B cell (primary cell): ENCODE measurements at regions not wholly inside any gene's neighbourhood (a gene's known extent, or its start where the extent isn't known, plus 50 kb on each side); places are given as distances from the start of the nearest gene placed in this dataset.

Experiments
- ATAC-seq: fragments of 200-7000 bp; cut with Tn5 transposase; one replicate; pipeline ENCODE4 v1.10.0; 2021; ENCODE audit warnings: low read depth, mild to moderate bottlenecking, moderate number of reproducible peaks, moderate library complexity
- CTCF ChIA-PET: fragments of 350-600 bp; sonication (Branson Sonifier 250); formaldehyde crosslinking; loops from one replicate; lab custom pipeline; 2021; ENCODE audit warnings: antibody characterized with exemption, inconsistent platforms; lab: Charles Lee
- POLR2A ChIA-PET: fragments of 350-600 bp; sonication (Branson Sonifier 250); formaldehyde crosslinking; loops from one replicate; lab custom pipeline; 2021; ENCODE audit warnings: antibody characterized with exemption; lab: Charles Lee
- DNase-seq: peaks from one replicate; pipeline ENCODE4 v3.0.0; 2013
- H2AFZ ChIP-seq: 2 replicates; pipeline ENCODE4 v1.6.1; 2012; ENCODE audit warnings: mild to moderate bottlenecking, low read depth, low read length; ENCODE audit not compliant: insufficient read depth, poor library complexity, severe bottlenecking
- H3K27ac ChIP-seq, 2 donors: 1 replicate in 1 of 2; 2 replicates in 1 of 2; pipeline ENCODE4 v1.5.1; 2012 to 2013; ENCODE audit warnings: low read length in 2 of 2, mild to moderate bottlenecking in 2 of 2, moderate library complexity in 1 of 2
- H3K27me3 ChIP-seq, 4 experiments: fragments of 200-600 bp in 1 of 4; sonication (generic) in 1 of 4; replicated peaks in 1 of 4; 1 replicate in 2 of 4; 2 replicates in 2 of 4; pipeline versions ENCODE4 v1.6.1 to v1.7.0; 2013 to 2016; ENCODE audit warnings: low read length in 3 of 4, mild to moderate bottlenecking in 2 of 4, mixed read lengths in 1 of 4, moderate library complexity in 1 of 4; ENCODE audit not compliant: insufficient read depth in 4 of 4, control insufficient read depth in 3 of 4; ENCODE audit errors: control extremely low read depth in 1 of 4
- H3K36me3 ChIP-seq, 2 experiments: replicated peaks in 1 of 2; 1 replicate in 1 of 2; 2 replicates in 1 of 2; pipeline versions ENCODE4 v1.6.1 to v1.7.1; 2013; ENCODE audit warnings: low read length in 1 of 2; ENCODE audit not compliant: insufficient read depth in 2 of 2, control insufficient read depth in 1 of 2; ENCODE audit errors: control extremely low read depth in 1 of 2, extremely low read depth in 1 of 2
- H3K4me1 ChIP-seq, 2 donors: fragments of 200-600 bp in 1 of 2; sonication (generic) in 1 of 2; 1 replicate in 1 of 2; 2 replicates in 1 of 2; pipeline versions ENCODE4 v1.5.1 to v1.6.1; 2013 to 2017; ENCODE audit warnings: low read length in 2 of 2; ENCODE audit not compliant: control insufficient read depth in 2 of 2, insufficient read depth in 2 of 2
- H3K4me2 ChIP-seq: replicated peaks from 2 replicates; pipeline ENCODE3; 2012; ENCODE audit warnings: mild to moderate bottlenecking, low read depth, low read length; ENCODE audit not compliant: poor library complexity, severe bottlenecking
- H3K4me3 ChIP-seq, 5 experiments: fragments of 200-600 bp in 1 of 5; sonication (generic) in 1 of 5; 1 replicate in 3 of 5; 2 replicates in 2 of 5; pipeline versions ENCODE4 v1.5.1 to v1.7.0; 2011 to 2016; ENCODE audit warnings: low read length in 4 of 5, mild to moderate bottlenecking in 4 of 5, low read depth in 2 of 5, control low read depth in 1 of 5, moderate library complexity in 1 of 5; ENCODE audit not compliant: insufficient read depth in 1 of 5; ENCODE audit errors: control extremely low read depth in 1 of 5, extremely low read depth in 1 of 5
- H3K79me2 ChIP-seq: fragments of 200-600 bp; sonication (generic); one replicate; pipeline ENCODE4 v1.6.0; 2016; ENCODE audit warnings: low read length; ENCODE audit not compliant: control insufficient read depth, insufficient read depth
- H3K9ac ChIP-seq: fragments of 200-600 bp; sonication (generic); 2 replicates; pipeline ENCODE4 v1.6.1; 2017; ENCODE audit warnings: mild to moderate bottlenecking, low read length, moderate library complexity
- H3K9me3 ChIP-seq, 3 donors: one replicate each; pipeline versions ENCODE4 v1.6.1 to v1.7.1; 2013; ENCODE audit warnings: low read length in 2 of 3; ENCODE audit not compliant: control insufficient read depth in 2 of 3, insufficient read depth in 1 of 3; ENCODE audit errors: control extremely low read depth in 1 of 3
- H4K20me1 ChIP-seq: 2 replicates; pipeline ENCODE4 v1.6.0; 2012; ENCODE audit warnings: mild to moderate bottlenecking, low read length; ENCODE audit not compliant: insufficient read depth, control insufficient read depth, poor library complexity, severe bottlenecking
- H3K27ac Mint-ChIP-seq: one replicate; pipeline ENCODE4 v1.8.0; 2021; ENCODE audit warnings: mixed read lengths
- H3K27me3 Mint-ChIP-seq: one replicate; pipeline ENCODE4 v1.8.0; 2021; ENCODE audit warnings: mixed read lengths
- H3K4me1 Mint-ChIP-seq: one replicate; pipeline ENCODE4 v1.8.0; 2021; ENCODE audit warnings: mixed read lengths
- H3K4me3 Mint-ChIP-seq: one replicate; pipeline ENCODE4 v1.8.0; 2021; ENCODE audit warnings: mixed read lengths
- H3K9me3 Mint-ChIP-seq: one replicate; pipeline ENCODE4 v1.8.0; 2022; ENCODE audit warnings: mixed read lengths; ENCODE audit not compliant: insufficient read depth
- CTCF ChIP-seq: fragments of 200-600 bp; IDR thresholded peaks from one replicate; pipeline ENCODE4 v1.8.0; 2022; ENCODE audit warnings: antibody characterized with exemption, mild to moderate bottlenecking
- EZH2 ChIP-seq: IDR thresholded peaks from 2 replicates; pipeline ENCODE4 v1.6.1; 2012; ENCODE audit warnings: borderline replicate concordance, low read depth, mild to moderate bottlenecking, moderate library complexity, low read length; ENCODE audit not compliant: insufficient read depth, poor library complexity, severe bottlenecking
- WGBS: methylation state at CpG from one replicate; pipeline ENCODE4 v1.1.5; 2013; ENCODE audit warnings: missing lambda C conversion rate; ENCODE audit not compliant: insufficient coverage; 5-methylcytosine and 5-hydroxymethylcytosine counted together
- intact Hi-C: fragments of 100-400 bp; cut with micrococcal nuclease; formaldehyde crosslinking; loops from one replicate; pipeline ENCODE4 v1.10.0; 2022

- no peak overlapping the region for H3K27ac ChIP-seq
- POLR2A ChIA-PET: no interaction called here
- H3K4me3 Mint-ChIP-seq: no peak overlapping the region
- no peaks in the 10 kb centered on the region for H3K79me2 ChIP-seq
- no peaks in the 10 kb centered on the region for H3K4me1 Mint-ChIP-seq
- H3K4me3 ChIP-seq: no peak overlapping the region
- H3K36me3 ChIP-seq: no peaks in the 10 kb centered on the region
- H3K9me3 ChIP-seq: no peaks in the 10 kb centered on the region
- no peak overlapping the region for H2AFZ ChIP-seq
- ATAC-seq (no peak), DNase-seq (no peak)
- CTCF ChIA-PET: no interaction called here
- H3K4me2 ChIP-seq: no peak overlapping the region
- no peaks in the 10 kb centered on the region for H3K4me1 ChIP-seq
- no peak overlapping the region for H3K27ac Mint-ChIP-seq
- peaks cover 16% of the 10 kb centered on the region for H3K27me3 Mint-ChIP-seq
- no peak overlapping the region for H3K9ac ChIP-seq
- H3K9me3 Mint-ChIP-seq: no peaks in the 10 kb centered on the region
- WGBS: 84% methylated on average over 3 of the region's 4 CpGs
- intact Hi-C loops: no loop called here
- H3K27me3 ChIP-seq: no peaks in the 10 kb centered on the region
- no peaks in the 10 kb centered on the region for H4K20me1 ChIP-seq
- TF ChIP-seq EZH2: no peak
- TF ChIP-seq CTCF: no peak
Observed at GRCh38 chr1:30516485-30516858, 206.9 kb downstream of the MATN1 start.

- Mint-ChIP-seq H3K4me1 (no peaks in the 10 kb centered on the region), H3K9me3 (no peaks in the 10 kb centered on the region), H3K27me3 (peaks cover 12% of the 10 kb centered on the region), H3K27ac (no peak overlapping the region), H3K4me3 (no peak overlapping the region)
- H3K27ac ChIP-seq: no peak overlapping the region
- H3K79me2 ChIP-seq: no peaks in the 10 kb centered on the region
- H3K9ac ChIP-seq: no peak overlapping the region
- DNase-seq: no peak
- H3K4me1 ChIP-seq: no peaks in the 10 kb centered on the region
- no peaks in the 10 kb centered on the region for H3K36me3 ChIP-seq
- no peak overlapping the region for H2AFZ ChIP-seq
- no peaks in the 10 kb centered on the region for H4K20me1 ChIP-seq
- no peak for ATAC-seq
- intact Hi-C loops: no loop called here
- 75% methylated on average over 6 of the region's 10 CpGs for WGBS
- ChIA-PET CTCF (no interaction called here), POLR2A (no interaction called here)
- H3K9me3 ChIP-seq: no peaks in the 10 kb centered on the region
- TF ChIP-seq EZH2 (no peak), CTCF (no peak)
- H3K4me2 ChIP-seq: no peak overlapping the region
- no peaks in the 10 kb centered on the region for H3K27me3 ChIP-seq
- H3K4me3 ChIP-seq: no peak overlapping the region
Observed at GRCh38 chr1:30515755-30516484, 207.5 kb downstream of the MATN1 start.
